Stimulated activated CD4-positive, alpha-beta T cell treated with anti-CD3 and anti-CD28 coated beads, TNF-alpha, amount 100 ng/mL, for 48 hours (primary cell): ENCODE measurements at regions not wholly inside any gene's neighbourhood (a gene's known extent, or its start where the extent isn't known, plus 50 kb on each side); places are given as distances from the start of the nearest gene placed in this dataset.

Experiments used
- DNase-seq, 3 donors: peaks; one replicate each; pipeline ENCODE4 v3.0.0-alpha.2; 2020; ENCODE audit warnings: low read depth in 3 of 3

- DNase-seq = no peak
Observed at GRCh38 chr17:69884846-69885245, 190.2 kb upstream of the KCNJ16 start.

- DNase-seq = no peak
Observed at GRCh38 chr17:69898601-69899000, 176.4 kb upstream of the KCNJ16 start.

GRCh38 chr17:69900101-69900500 lies 174.9 kb upstream of the KCNJ16 start:
- DNase-seq = no peak

- no peak for DNase-seq
Observed at GRCh38 chr17:69900829-69901228, 174.2 kb upstream of the KCNJ16 start.

- DNase-seq = no peak
Observed at GRCh38 chr17:69906306-69906705, 168.7 kb upstream of the KCNJ16 start.

GRCh38 chr17:69907132-69907847 lies 167.7 kb upstream of the KCNJ16 start:
- DNase-seq = no peak

GRCh38 chr17:69908626-69909368 lies 166.2 kb upstream of the KCNJ16 start:
- DNase-seq = no peak

- no peak for DNase-seq
Observed at GRCh38 chr17:69909389-69909788, 165.6 kb upstream of the KCNJ16 start.

GRCh38 chr17:69912805-69913204 lies 162.2 kb upstream of the KCNJ16 start:
- no peak for DNase-seq

GRCh38 chr17:69913216-69913615 lies 161.8 kb upstream of the KCNJ16 start:
- DNase-seq = no peak

GRCh38 chr17:69913616-69914015 lies 161.4 kb upstream of the KCNJ16 start:
- no peak for DNase-seq

- DNase-seq = no peak
Observed at GRCh38 chr17:69914520-69914919, 160.5 kb upstream of the KCNJ16 start.

- no peak for DNase-seq
Observed at GRCh38 chr17:69916761-69917160, 158.3 kb upstream of the KCNJ16 start.

- no peak for DNase-seq
Observed at GRCh38 chr17:69918164-69918563, 156.9 kb upstream of the KCNJ16 start.

GRCh38 chr17:69919789-69920188 lies 155.2 kb upstream of the KCNJ16 start:
- no peak for DNase-seq

- no peak for DNase-seq
Observed at GRCh38 chr17:69921046-69921445, 154.0 kb upstream of the KCNJ16 start.

GRCh38 chr17:69928611-69929010 lies 146.4 kb upstream of the KCNJ16 start:
- no peak for DNase-seq

- no peak for DNase-seq
Observed at GRCh38 chr17:69936996-69937395, 138.0 kb upstream of the KCNJ16 start.

GRCh38 chr17:69943058-69943457 lies 132.0 kb upstream of the KCNJ16 start:
- DNase-seq = no peak

- DNase-seq = no peak
Observed at GRCh38 chr17:69944406-69944805, 130.6 kb upstream of the KCNJ16 start.

GRCh38 chr17:69945698-69946185 lies 129.3 kb upstream of the KCNJ16 start:
- no peak for DNase-seq

GRCh38 chr17:69947027-69947759 lies 127.8 kb upstream of the KCNJ16 start:
- DNase-seq = no peak

GRCh38 chr17:69948406-69948805 lies 126.6 kb upstream of the KCNJ16 start:
- no peak for DNase-seq
